A673 (cell line): ENCODE measurements at regions not wholly inside any gene's neighbourhood (a gene's known extent, or its start where the extent isn't known, plus 50 kb on each side); places are given as distances from the start of the nearest gene placed in this dataset.

Source experiments
- CTCF ChIP-seq: fragments of 300-800, 200-600 bp; sonication (generic); conservative IDR thresholded peaks from 2 replicates; pipeline ENCODE4 v1.5.1; 2017; ENCODE audit warnings: low read depth, mild to moderate bottlenecking, antibody characterized with exemption, low read length, moderate library complexity, mixed read lengths
- EZH2 ChIP-seq: fragments of 200-600 bp; sonication (generic); IDR thresholded peaks from 2 replicates; pipeline ENCODE4 v1.6.1; 2017; ENCODE audit warnings: borderline replicate concordance, low read depth, mild to moderate bottlenecking, mixed read lengths, antibody characterized with exemption, low read length; ENCODE audit not compliant: poor library complexity, severe bottlenecking

GRCh38 chr1:147491098-147491497 is 50.2 kb upstream of the BCL9 start:
- TF ChIP-seq CTCF (no peak), EZH2 (no peak)
